K562 (cell line): ENCODE measurements at regions not wholly inside any gene's neighbourhood (a gene's known extent, or its start where the extent isn't known, plus 50 kb on each side); places are given as distances from the start of the nearest gene placed in this dataset.

ENCODE experiments used
- ETS2 ChIP-seq: IDR thresholded peaks from 2 replicates; pipeline ENCODE4 v1.6.1; 2016; ENCODE audit warnings: borderline replicate concordance, missing genetic modification characterization, mild to moderate bottlenecking, moderate library complexity, missing compliant biosample characterization; ENCODE audit not compliant: poor library complexity, severe bottlenecking
- HNRNPLL ChIP-seq: fragments of 200-400 bp; formaldehyde crosslinking; IDR thresholded peaks from 2 replicates; pipeline ENCODE4 v1.6.1; 2017; ENCODE audit warnings: low read length, low read depth, mild to moderate bottlenecking; ENCODE audit not compliant: poor library complexity, severe bottlenecking
- KAT8 ChIP-seq: fragments of 450-650 bp; IDR thresholded peaks from 2 replicates; pipeline ENCODE4 v1.6.1; 2016; ENCODE audit warnings: low read depth, mild to moderate bottlenecking
- NFE2L1 ChIP-seq: fragments of 450-650 bp; IDR thresholded peaks from 2 replicates; pipeline ENCODE4 v1.6.1; 2016; ENCODE audit warnings: missing genetic modification characterization, low read depth, mild to moderate bottlenecking, missing compliant biosample characterization, moderate library complexity, borderline replicate concordance
- RERE ChIP-seq: sonication (generic); formaldehyde crosslinking; IDR thresholded peaks from 2 replicates; pipeline ENCODE4 v1.8.0; 2023; ENCODE audit warnings: missing genetic modification reagents, mild to moderate bottlenecking, borderline replicate concordance
- SMARCA4 ChIP-seq: fragments of 450-650 bp; IDR thresholded peaks from 2 replicates; pipeline ENCODE4 v1.6.1; 2016
- SMC3 ChIP-seq: conservative IDR thresholded peaks from 2 replicates; pipeline ENCODE4 v1.6.1; 2011; ENCODE audit warnings: low read depth, low read length, improper control_type of control experiment; ENCODE audit not compliant: insufficient read depth
- U2AF2 ChIP-seq: fragments of 200-400 bp; formaldehyde crosslinking; optimal IDR thresholded peaks from 2 replicates; pipeline ENCODE3; 2017; ENCODE audit warnings: low read depth, mild to moderate bottlenecking, low read length
- USF2 ChIP-seq: sonication (generic); formaldehyde crosslinking; IDR thresholded peaks from 2 replicates; pipeline ENCODE4 v1.5.0; 2020; ENCODE audit warnings: missing genetic modification reagents
- ZBTB17 ChIP-seq: fragments of 450-650 bp; formaldehyde crosslinking; IDR thresholded peaks from 2 replicates; pipeline ENCODE4 v1.4.0; 2020; ENCODE audit warnings: mild to moderate bottlenecking
- ZNF134 ChIP-seq: fragments of 250-450 bp; sonication (Bioruptor Pico); conservative IDR thresholded peaks from 2 replicates; pipeline ENCODE4 v1.4.0; 2020
- ZNF175 ChIP-seq: fragments of 200-800 bp; sonication (Bioruptor generic); IDR thresholded peaks from 2 replicates; pipeline ENCODE4 v1.6.1; 2016; ENCODE audit warnings: low read depth, mild to moderate bottlenecking, missing genetic modification characterization, missing compliant biosample characterization
- ZNF764 ChIP-seq: fragments of 250-450 bp; sonication (Bioruptor Pico); IDR thresholded peaks from 2 replicates; pipeline ENCODE4 v1.4.0; 2020; ENCODE audit warnings: low read depth, mild to moderate bottlenecking, moderate library complexity
- ZNF766 ChIP-seq: fragments of 200-800 bp; sonication (Bioruptor generic); conservative IDR thresholded peaks from 2 replicates; pipeline ENCODE4 v1.6.1; 2016; ENCODE audit warnings: missing genetic modification characterization, missing compliant biosample characterization
- ZNF830 ChIP-seq: fragments of 250-450 bp; sonication (Bioruptor Pico); IDR thresholded peaks from 2 replicates; pipeline ENCODE4 v1.5.0; 2021; ENCODE audit warnings: mild to moderate bottlenecking
- TF ChIP-seq, protein P1 (sequence below): fragments of 450-650 bp; IDR thresholded peaks from 2 replicates; pipeline ENCODE4 v1.6.1; 2016; ENCODE audit warnings: mild to moderate bottlenecking
- TF ChIP-seq, protein P2 (sequence below): fragments of 250-450 bp; sonication (Bioruptor Pico); IDR thresholded peaks from 2 replicates; pipeline ENCODE4 v1.5.1; 2021; ENCODE audit warnings: mild to moderate bottlenecking

GRCh38 chr6:146898069-146898887 is 299.5 kb downstream of the ADGB start (continued):
- TF ChIP-seq, protein P1, sequence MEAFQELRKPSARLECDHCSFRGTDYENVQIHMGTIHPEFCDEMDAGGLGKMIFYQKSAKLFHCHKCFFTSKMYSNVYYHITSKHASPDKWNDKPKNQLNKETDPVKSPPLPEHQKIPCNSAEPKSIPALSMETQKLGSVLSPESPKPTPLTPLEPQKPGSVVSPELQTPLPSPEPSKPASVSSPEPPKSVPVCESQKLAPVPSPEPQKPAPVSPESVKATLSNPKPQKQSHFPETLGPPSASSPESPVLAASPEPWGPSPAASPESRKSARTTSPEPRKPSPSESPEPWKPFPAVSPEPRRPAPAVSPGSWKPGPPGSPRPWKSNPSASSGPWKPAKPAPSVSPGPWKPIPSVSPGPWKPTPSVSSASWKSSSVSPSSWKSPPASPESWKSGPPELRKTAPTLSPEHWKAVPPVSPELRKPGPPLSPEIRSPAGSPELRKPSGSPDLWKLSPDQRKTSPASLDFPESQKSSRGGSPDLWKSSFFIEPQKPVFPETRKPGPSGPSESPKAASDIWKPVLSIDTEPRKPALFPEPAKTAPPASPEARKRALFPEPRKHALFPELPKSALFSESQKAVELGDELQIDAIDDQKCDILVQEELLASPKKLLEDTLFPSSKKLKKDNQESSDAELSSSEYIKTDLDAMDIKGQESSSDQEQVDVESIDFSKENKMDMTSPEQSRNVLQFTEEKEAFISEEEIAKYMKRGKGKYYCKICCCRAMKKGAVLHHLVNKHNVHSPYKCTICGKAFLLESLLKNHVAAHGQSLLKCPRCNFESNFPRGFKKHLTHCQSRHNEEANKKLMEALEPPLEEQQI, result no peak
- TF ChIP-seq ETS2, result no peak
- TF ChIP-seq ZNF134, result no peak; the same call in 1 of the 2 replicates
- TF ChIP-seq ZNF175 (CRISPR knock-in tag), result no peak
- no peak for TF ChIP-seq NFE2L1 (tag)
- TF ChIP-seq USF2 (CRISPR knock-in tag), result no peak
- peak; percentile 93 for TF ChIP-seq ZNF766 (CRISPR knock-in tag)
- TF ChIP-seq ZBTB17 (CRISPR knock-in tag), result peak; percentile 75
- TF ChIP-seq HNRNPLL, result no peak
- TF ChIP-seq SMARCA4, result peak; percentile 96
- TF ChIP-seq, protein P2, sequence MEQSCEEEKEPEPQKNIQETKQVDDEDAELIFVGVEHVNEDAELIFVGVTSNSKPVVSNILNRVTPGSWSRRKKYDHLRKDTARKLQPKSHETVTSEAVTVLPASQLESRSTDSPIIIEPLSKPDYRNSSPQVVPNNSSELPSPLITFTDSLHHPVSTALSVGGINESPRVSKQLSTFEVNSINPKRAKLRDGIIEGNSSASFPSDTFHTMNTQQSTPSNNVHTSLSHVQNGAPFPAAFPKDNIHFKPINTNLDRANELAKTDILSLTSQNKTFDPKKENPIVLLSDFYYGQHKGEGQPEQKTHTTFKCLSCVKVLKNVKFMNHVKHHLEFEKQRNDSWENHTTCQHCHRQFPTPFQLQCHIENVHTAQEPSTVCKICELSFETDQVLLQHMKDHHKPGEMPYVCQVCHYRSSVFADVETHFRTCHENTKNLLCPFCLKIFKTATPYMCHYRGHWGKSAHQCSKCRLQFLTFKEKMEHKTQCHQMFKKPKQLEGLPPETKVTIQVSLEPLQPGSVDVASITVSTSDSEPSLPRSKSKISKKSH (CRISPR knock-in tag), result no peak
- TF ChIP-seq SMC3, result no peak
- no peak for TF ChIP-seq ZNF764
- TF ChIP-seq ZNF830, result no peak
- no peak for TF ChIP-seq KAT8
- no peak for TF ChIP-seq RERE
- TF ChIP-seq U2AF2, result no peak
